Gastroesophageal sphincter (tissue), 4 donors: ENCODE measurements at regions not wholly inside any gene's neighbourhood (a gene's known extent, or its start where the extent isn't known, plus 50 kb on each side); places are given as distances from the start of the nearest gene placed in this dataset.

ENCODE experiments used
- ATAC-seq: fragments of 150-250 bp; one replicate; pipeline ENCODE4 v1.9.1; 2016; ENCODE audit warnings: mild to moderate bottlenecking, moderate library complexity
- H3K27ac ChIP-seq, 4 donors: fragments of 200-600 bp; sonication (generic) in 3 of 4; 1 replicate in 3 of 4; 2 replicates in 1 of 4; pipeline ENCODE4 v1.5.1; 2016 to 2019
- H3K27me3 ChIP-seq: fragments of 200-600 bp; sonication (generic); one replicate; pipeline ENCODE4 v1.5.1; 2019
- H3K36me3 ChIP-seq, 2 donors: fragments of 200-600 bp; sonication (generic); one replicate each; pipeline ENCODE4 v1.5.1; 2019; ENCODE audit warnings: control low read depth in 1 of 2
- H3K4me1 ChIP-seq, 3 donors: fragments of 200-600 bp; sonication (generic); 1 replicate in 2 of 3; 2 replicates in 1 of 3; pipeline ENCODE4 v1.5.1; 2016 to 2019; ENCODE audit warnings: control low read depth in 2 of 3
- H3K4me3 ChIP-seq, 2 donors: fragments of 200-600 bp; sonication (generic); one replicate each; pipeline ENCODE4 v1.5.1; 2019; ENCODE audit warnings: mild to moderate bottlenecking in 1 of 2, moderate library complexity in 1 of 2
- H3K9me3 ChIP-seq, 3 donors: fragments of 200-600 bp; sonication (generic); one replicate each; pipeline ENCODE4 v1.5.1; 2017 to 2019; ENCODE audit warnings: control low read depth in 2 of 3
- CTCF ChIP-seq, 4 experiments: fragments of 200-600 bp in 2 of 4; fragments of 450-650 bp in 2 of 4; sonication (generic) in 1 of 4; IDR thresholded peaks; one replicate each; pipeline ENCODE4 v1.5.1; 2017 to 2019; ENCODE audit warnings: antibody characterized with exemption in 4 of 4, mild to moderate bottlenecking in 2 of 4, moderate library complexity in 2 of 4
- EP300 ChIP-seq: sonication (generic); formaldehyde crosslinking; IDR thresholded peaks from one replicate; pipeline ENCODE4 v1.6.1; 2017; ENCODE audit warnings: antibody characterized with exemption, mild to moderate bottlenecking
- POLR2A ChIP-seq, 2 donors: fragments of 450-650 bp; IDR thresholded peaks; one replicate each; pipeline ENCODE4 v1.6.1; 2017; ENCODE audit warnings: antibody characterized with exemption in 2 of 2, mild to moderate bottlenecking in 2 of 2, moderate library complexity in 1 of 2
- POLR2AphosphoS5 ChIP-seq: sonication (generic); formaldehyde crosslinking; IDR thresholded peaks from one replicate; pipeline ENCODE4 v1.6.1; 2017; ENCODE audit warnings: antibody characterized with exemption
- WGBS, 2 donors: methylation state at CpG; one replicate each; pipeline ENCODE4 v1.1.5; 2018; ENCODE audit warnings: low coverage in 1 of 2; 5-methylcytosine and 5-hydroxymethylcytosine counted together

GRCh38 chr4:95957054-95957453 lies 117.2 kb downstream of the PDHA2 start:
- no peaks in the 10 kb centered on the region for H3K27me3 ChIP-seq
- 81 to 87% methylated on average over 4 of the region's 4 CpGs for WGBS, 2 donors
- no peak for ATAC-seq
- TF ChIP-seq POLR2AphosphoS5 (no peak), EP300 (no peak), POLR2A (IDR thresholded peaks at IDR 0.05) (no peak), CTCF (IDR thresholded peaks at IDR 0.05) (no peak)
- no peaks in the 10 kb centered on the region for H3K9me3 ChIP-seq
- no peak overlapping the region for H3K27ac ChIP-seq
- no peak overlapping the region for H3K4me3 ChIP-seq
- no peaks in the 10 kb centered on the region for H3K4me1 ChIP-seq
- no peaks in the 10 kb centered on the region for H3K36me3 ChIP-seq

GRCh38 chr4:95957759-95958158 lies 117.9 kb downstream of the PDHA2 start:
- WGBS, 2 donors, result 89 to 98% methylated on average over 3 of the region's 3 CpGs
- H3K4me3 ChIP-seq, result no peak overlapping the region
- H3K9me3 ChIP-seq, result no peaks in the 10 kb centered on the region
- no peaks in the 10 kb centered on the region for H3K4me1 ChIP-seq
- ATAC-seq, result no peak
- H3K27ac ChIP-seq, result no peak overlapping the region
- TF ChIP-seq POLR2AphosphoS5, result no peak
- H3K27me3 ChIP-seq, result no peaks in the 10 kb centered on the region
- H3K36me3 ChIP-seq, result no peaks in the 10 kb centered on the region

- H3K4me1 ChIP-seq, result no peaks in the 10 kb centered on the region
- no peak for ATAC-seq
- no peak overlapping the region for H3K4me3 ChIP-seq
- TF ChIP-seq POLR2AphosphoS5 (no peak), CTCF (IDR thresholded peaks at IDR 0.05) (no peak)
- H3K9me3 ChIP-seq, result no peaks in the 10 kb centered on the region
- WGBS, 2 donors, result 95 to 100% methylated on average over 2 of the region's 2 CpGs
- H3K36me3 ChIP-seq, result no peaks in the 10 kb centered on the region
- no peaks in the 10 kb centered on the region for H3K27me3 ChIP-seq
- H3K27ac ChIP-seq, result no peak overlapping the region
These were observed 119.3 kb downstream of the PDHA2 start for GRCh38 chr4:95959182-95959581.

GRCh38 chr4:95959633-95960032 lies 119.7 kb downstream of the PDHA2 start:
- 81 to 98% methylated on average over 2 of the region's 2 CpGs for WGBS, 2 donors
- Histone ChIP-seq H3K9me3 (no peaks in the 10 kb centered on the region), H3K27ac (no peak overlapping the region), H3K4me1 (no peaks in the 10 kb centered on the region), H3K27me3 (no peaks in the 10 kb centered on the region), H3K36me3 (no peaks in the 10 kb centered on the region), H3K4me3 (no peak overlapping the region)
- ATAC-seq, result no peak
- no peak for TF ChIP-seq POLR2AphosphoS5
- no peak for TF ChIP-seq EP300
- no peak for TF ChIP-seq CTCF (IDR thresholded peaks at IDR 0.05)
- no peak for TF ChIP-seq POLR2A (IDR thresholded peaks at IDR 0.05)

- Histone ChIP-seq H3K9me3 (no peaks in the 10 kb centered on the region), H3K4me3 (no peak overlapping the region), H3K4me1 (no peaks in the 10 kb centered on the region), H3K36me3 (no peaks in the 10 kb centered on the region), H3K27ac (no peak overlapping the region), H3K27me3 (no peaks in the 10 kb centered on the region)
- TF ChIP-seq CTCF (IDR thresholded peaks at IDR 0.05) (no peak), POLR2A (IDR thresholded peaks at IDR 0.05) (no peak), POLR2AphosphoS5 (no peak), EP300 (no peak)
- no peak for ATAC-seq
- WGBS, 2 donors, result 37 to 65% methylated on average over 3 of the region's 3 CpGs
These were observed 123.6 kb downstream of the PDHA2 start for GRCh38 chr4:95963456-95963855.
